Umbilical cord (tissue), 1 donor: ENCODE measurements at regions not wholly inside any gene's neighbourhood (a gene's known extent, or its start where the extent isn't known, plus 50 kb on each side); places are given as distances from the start of the nearest gene placed in this dataset.
"Not testable (repeated sequence)": the region's sequence is repeated elsewhere in the genome, so short reads cannot be mapped to it uniquely, and the experiment has no call there.

ENCODE experiments used
- DNase-seq: peaks from one replicate; pipeline ENCODE4 v3.0.0-alpha.2; 2015; ENCODE audit warnings: low spot score

DNA sequence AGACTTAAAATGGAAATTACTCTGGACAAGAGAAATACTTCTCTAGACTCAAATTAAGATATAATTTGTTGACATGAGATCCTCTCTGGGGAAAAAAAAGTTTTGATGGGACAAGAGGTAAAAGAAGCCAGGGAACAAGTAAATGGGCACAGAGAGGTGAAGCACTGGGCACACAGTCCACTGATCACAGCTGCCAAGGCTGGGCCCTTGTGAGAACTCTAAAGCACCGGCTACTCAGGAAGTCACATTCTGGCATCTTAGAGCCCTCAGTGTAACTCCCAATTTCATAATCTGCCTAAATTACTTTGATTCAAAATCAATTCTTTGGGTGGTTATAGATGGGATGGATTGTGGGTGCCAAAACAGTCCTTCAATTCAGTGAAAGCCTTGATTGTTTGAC is 123.2 kb upstream of the CACNA2D1 start:
- no peak for DNase-seq

DNA sequence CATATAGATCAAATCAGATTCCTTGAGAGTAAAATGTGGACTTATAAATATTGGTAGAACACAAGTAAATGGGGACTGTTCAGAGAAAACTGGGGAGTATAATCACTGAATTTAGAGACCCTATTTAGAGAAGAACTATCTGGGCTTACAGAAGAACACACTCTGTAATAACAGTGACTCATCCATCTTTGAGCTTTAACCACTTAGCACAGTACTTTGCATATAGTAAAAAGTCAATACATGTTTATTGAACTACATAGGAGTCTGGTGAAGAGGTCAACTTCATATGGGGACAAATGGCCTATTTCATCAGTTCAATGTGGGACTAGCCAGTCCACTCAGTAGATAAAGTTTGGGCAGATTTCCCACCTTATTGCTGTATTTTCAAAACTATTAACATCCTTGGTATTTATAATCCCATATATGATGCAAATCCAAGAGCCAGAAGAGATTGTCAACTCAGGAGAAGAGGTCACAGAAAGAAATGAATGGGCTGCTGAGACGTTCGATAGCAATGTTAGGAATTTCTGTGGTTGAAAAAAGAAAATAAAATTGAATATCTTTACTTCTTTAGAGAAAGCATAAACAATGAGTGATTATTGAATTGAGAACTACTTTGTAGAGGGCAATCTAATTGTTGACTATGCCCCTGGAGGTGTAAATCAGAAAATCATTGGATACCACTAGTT is 119.3 kb upstream of the CACNA2D1 start:
- DNase-seq: no peak

GRCh38 chr7:82559193-82559805 is 115.7 kb upstream of the CACNA2D1 start:
- DNase-seq: no peak

DNA sequence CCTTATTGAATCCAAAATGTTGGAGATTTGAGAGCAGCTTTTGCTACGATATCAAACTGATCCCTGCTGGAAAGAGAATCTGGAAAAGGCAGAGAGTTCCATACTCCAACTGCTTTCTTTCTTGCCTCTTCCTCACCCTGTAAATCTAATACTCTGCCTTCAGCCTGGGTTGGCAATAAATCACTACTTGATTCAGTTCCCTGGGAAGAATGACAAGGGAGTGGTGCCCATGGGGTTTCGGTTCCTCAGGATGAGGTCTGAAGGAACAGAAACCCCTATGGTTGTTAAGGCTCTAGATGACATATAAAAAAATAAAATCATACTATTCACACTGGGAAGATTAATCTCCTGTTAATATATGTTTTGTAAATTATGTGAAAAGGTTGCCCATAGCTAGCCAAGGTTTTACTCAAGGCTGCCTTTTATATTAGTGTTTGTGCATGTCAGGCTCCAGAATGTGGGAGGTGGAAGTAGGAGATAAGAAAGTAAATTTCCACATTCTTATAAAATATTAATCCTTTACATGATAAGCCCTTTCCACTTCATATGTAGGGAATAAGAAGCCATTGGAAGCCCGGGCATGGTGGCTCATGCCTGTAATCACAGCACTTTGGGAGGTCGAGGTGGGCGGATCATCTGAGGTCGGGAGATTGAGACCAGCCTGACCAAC is 106.2 kb upstream of the CACNA2D1 start:
- no peak for DNase-seq

DNA sequence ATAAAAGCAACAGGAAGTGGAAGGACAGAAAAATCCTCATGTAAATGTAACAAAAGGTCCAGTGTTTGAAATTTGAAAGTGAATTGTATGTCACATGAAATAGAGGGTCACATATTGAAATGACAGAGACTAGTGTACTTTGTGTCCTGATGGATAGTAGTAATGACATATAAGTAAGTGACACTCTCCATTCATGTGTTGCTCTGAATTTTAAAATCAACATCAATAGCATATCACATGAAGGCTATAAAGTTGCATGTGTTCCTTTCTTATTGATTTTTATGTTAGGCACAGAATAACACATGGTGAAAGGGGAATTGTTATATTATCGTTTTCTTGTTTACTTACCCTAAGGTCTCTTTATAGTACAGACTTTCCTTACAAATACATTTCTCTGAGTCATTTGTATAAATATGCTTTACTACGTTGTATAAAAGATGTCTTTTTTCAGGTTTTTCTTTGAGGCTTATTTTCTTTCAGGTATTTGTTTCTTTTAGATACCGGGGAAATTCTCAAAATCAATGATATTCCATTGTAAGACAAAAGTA is 104.6 kb upstream of the CACNA2D1 start:
- no peak for DNase-seq

DNA sequence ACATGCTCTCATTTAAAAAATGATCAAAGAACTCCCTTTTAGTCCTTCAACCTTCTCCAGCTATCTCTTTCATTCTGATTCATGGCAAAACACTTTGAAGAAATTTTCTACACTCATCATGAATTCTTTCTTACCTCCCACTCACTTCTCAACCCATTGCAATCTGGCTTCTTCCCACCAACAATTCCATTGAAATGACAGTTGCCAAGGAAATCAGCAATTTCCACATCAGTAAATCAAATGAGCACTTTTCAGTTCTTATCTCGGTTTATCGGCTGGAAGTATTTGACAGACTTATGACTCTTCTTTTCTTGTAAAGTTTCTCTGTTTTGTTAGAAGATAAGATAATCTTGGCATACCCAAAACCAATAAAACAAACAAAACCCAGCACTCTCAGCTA is 99.1 kb upstream of the CACNA2D1 start:
- no peak for DNase-seq

DNA sequence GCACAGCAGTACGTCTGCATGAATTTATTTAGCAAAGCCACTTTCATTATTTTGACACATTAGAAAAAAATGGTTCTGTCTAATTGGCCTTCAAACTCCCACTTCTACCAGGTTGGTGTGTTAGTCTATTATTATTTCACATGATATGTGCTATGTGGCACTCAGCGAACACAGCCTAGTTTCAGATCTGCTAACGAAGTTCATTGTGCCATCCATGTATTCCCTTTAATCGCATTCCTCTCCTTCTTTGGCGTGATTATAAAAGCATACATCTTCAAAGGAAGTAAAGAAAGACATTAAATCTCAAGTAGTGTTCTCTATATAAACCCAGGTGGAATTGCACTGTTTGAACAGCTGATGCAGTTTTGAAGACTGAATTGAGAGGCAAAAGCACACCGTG is 96.4 kb upstream of the CACNA2D1 start:
- DNase-seq: no peak

- no peak for DNase-seq
Observed at GRCh38 chr7:82534684-82535083, 91.1 kb upstream of the CACNA2D1 start.

- DNase-seq: no peak
Observed at GRCh38 chr7:82530361-82530760, 86.8 kb upstream of the CACNA2D1 start.

DNA sequence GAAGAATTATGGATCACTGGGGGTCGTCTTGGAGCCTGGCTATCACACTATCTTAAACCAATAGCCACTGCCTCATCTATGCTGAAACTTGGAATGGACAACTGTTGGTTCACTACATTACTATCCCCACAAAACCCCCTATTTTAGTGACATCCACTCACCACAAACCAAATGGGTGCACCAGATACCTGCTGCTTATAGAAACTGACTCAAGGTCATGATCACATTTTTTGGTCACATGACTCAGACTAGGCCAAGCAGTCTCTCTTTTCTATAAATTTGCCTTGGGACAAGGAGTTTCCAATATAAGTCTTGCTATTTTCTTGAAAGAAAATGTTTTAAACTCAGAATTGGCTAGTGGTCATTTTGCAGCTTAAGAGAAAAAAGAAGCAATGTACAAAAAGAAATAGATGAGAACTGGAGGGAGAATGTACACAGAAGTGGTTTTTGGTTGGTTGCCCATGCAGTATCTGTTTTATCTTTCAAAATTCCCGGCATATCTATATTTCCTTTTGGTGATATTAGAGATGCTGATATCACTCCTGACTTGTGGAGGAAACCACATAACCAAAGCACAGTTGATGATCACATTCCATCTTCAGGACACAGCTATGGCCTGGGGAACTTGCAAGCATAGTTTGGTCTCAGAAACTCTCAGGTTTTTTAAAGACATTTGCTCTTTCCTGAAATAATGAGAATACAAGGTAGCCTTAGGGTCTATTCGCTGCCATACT is 85.2 kb upstream of the CACNA2D1 start:
- DNase-seq: no peak

GRCh38 chr7:82527851-82528250 is 84.3 kb upstream of the CACNA2D1 start:
- no peak for DNase-seq

DNA sequence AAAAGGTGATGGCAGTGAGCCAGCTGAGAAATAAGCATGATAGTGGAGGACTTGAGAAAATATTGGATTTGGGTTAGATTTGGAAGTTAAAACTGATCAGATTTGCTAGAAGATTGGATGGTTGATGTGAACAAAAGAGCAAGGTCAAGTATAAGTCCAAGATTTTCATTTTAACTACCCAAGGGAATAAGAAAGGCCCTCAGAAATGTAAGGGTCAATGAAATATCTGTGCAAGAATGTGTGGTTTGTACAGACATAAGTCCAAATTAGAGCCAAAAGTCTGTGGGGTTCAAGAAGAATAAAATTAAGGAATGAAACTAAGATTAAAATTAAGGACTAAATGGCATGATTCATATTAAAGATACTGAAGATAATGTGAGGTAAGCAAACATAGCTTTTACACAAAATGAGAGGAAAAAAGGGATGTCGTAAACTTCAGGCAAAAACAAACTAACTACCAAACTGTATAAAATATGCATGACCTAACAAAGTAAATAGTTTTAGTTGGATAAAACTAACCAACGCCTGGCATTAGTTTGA is 78.4 kb upstream of the CACNA2D1 start:
- DNase-seq: no peak

GRCh38 chr7:82517050-82517449 is 73.5 kb upstream of the CACNA2D1 start:
- no peak for DNase-seq

GRCh38 chr7:82511542-82511941 is 68.0 kb upstream of the CACNA2D1 start:
- no peak for DNase-seq

DNA sequence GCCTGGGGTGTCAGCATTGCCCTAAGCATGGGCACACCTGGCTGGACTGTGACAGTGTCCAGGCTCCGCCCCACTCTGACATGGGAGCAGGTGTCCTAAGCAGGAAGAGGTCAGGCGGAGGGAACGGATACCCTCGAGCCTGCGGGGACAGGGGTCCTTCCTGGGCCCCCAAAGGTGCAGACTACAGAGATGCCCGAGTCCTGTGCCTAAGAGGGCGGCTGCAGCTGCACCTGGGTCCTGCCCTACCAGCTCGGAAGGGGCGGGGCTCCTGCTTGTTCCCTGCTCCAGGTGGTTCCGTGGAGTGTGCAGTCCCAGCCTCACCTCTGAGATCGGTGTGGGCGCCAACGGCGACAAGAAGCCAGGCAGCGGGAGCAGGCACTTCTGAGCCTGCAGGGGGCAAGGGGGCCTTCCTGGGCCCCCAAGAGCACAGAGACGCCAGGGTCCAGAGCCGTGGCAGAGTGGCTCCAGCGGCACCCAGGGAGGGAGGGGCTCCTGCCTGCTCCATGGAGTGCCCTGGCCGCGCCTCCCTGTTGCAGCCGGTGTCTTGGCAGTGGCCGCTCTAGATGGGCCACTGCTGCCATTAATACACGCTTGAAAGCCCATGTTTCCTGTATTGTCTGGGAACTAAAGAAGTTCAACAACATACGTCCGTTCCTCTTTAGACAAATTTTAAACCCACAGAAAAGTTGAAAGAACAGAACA is 64.5 kb upstream of the CACNA2D1 start:
- no peak for DNase-seq

- no peak for DNase-seq
Observed at GRCh38 chr7:82507365-82507975, 63.9 kb upstream of the CACNA2D1 start.

DNA sequence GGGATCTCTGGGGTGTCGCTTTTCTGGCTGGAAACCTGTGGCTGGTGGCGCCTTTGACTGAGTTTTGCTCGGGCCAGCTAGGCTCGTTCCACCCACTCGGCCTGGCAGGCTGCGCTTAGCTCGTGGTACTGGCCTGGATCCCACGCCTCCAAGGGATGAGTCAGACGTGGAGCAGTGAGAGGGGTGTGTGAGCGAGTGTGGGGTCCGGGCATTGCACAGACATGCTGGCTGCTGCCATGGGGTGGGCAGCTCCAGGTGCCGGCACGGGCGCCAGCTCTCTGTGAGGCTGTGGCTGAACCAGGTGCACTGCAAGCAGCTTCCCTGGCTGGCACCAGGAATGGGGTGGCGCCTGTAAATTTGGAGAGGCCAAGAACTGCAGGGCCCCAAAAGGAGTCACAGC is 63.1 kb upstream of the CACNA2D1 start:
- no peak for DNase-seq

DNA sequence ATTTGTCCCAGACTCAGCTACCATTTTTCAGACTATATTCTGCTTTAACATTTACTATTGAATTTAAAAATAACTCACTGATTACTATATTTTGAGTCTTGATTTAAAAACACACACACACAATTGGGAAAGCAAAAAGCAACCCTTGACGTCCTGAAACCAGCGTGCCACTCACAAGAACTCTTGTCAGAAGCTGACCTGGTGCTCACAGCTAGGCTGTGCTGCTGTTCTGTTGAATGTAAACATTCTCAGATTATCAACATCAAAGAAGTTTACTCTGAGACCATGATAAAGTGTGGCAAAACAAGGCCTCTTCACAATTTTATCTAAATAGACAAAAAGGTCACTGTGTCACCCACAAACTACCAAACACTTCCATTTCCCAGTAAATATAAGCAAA is 62.6 kb upstream of the CACNA2D1 start:
- DNase-seq: no peak

- DNase-seq: no peak
Observed at GRCh38 chr7:82501346-82501745, 57.8 kb upstream of the CACNA2D1 start.

DNA sequence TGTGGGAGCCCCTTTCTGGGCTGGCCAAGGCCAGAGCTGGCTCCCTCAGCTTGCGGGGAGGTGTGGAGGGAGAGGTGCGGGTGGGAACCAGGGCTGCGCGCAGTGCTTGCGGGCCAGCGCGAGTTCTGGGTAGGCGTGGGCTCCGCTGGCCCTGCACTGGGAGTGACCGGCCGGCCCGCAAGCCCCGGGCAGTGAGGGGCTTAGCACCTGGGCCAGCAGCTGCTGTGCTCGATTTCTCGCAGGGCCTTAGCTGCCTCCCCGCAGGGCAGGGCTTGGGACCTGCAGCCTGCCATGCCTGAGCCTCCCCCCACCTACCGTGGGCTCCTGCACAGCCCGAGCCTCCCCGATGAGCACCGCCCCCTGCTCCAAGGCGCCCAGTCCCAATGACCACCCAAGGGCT is 56.0 kb upstream of the CACNA2D1 start:
- not testable (repeated sequence) for DNase-seq

GRCh38 chr7:82494420-82494819 is 50.8 kb upstream of the CACNA2D1 start:
- no peak for DNase-seq
